ENCODE measurements at regions not wholly inside any gene's neighbourhood (a gene's known extent, or its start where the extent isn't known, plus 50 kb on each side); places are given as distances from the start of the nearest gene placed in this dataset.

GRCh38 chr4:32000846-32001488 is 1280.8 kb downstream of the PCDH7 start:
- no peak for DNase-seq

- no peak for DNase-seq
These were observed 1282.0 kb downstream of the PCDH7 start for GRCh38 chr4:32002037-32002747.

DNA sequence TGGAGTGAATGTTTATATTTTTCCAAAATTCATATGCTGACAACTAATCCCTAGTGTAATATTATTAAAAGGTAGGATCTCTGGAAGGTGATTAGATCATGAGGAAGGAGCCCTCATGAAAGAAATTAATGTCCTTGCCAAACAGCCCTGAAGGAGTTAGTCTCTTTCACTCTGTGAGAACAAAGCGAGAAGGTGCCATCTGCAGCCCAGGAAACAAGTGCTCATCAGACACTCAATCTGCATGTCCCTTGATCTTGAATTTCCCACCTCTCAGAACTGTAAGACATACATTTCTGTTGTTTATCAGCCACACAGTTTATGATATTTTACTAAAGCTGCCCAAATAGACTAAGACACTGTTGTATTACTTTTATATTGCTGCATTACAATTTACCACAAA is 1283.4 kb downstream of the PCDH7 start:
- no peak for DNase-seq

DNA sequence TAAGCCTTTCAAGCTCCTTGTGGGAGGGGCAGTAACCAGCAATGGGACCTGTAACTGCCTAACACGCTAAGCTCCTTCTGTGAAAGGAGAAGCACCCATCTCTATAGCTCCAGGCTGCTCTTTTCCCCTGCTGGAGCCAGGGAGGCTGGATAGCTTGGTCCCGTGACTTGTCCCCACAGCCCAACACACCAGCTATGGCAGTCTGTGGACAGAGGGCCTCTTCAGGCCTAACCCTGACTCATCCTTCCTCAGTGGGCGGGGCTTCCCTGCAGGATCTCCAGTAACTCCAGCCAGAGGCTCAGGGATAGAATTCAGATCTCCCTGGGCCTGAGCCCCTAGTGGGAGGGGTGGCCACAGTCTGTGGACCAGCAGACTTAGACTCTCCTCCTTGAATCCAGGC is 1290.1 kb downstream of the PCDH7 start:
- no peak for DNase-seq

DNA sequence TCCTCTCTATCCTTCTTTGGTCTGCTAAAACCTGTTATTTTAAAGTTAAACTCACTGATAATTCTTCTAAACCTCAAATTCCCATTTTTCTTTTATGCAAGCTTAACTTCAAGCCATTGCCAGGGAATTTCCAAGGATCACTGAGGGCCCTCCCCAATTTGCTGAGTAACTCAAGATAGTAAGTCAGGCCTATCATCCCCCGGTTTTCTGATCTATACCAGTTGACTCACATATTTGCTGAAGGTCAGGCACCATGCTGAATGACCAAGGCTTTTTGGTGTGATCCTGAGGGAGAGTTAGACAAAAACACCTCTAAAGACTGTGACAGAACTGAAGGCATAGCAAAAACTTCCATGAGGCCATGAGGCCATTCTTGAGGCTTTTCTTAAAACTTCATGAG is 1301.9 kb downstream of the PCDH7 start:
- DNase-seq: no peak

- no peak for DNase-seq
These were observed 1305.8 kb downstream of the PCDH7 start for GRCh38 chr4:32025851-32026459.

DNA sequence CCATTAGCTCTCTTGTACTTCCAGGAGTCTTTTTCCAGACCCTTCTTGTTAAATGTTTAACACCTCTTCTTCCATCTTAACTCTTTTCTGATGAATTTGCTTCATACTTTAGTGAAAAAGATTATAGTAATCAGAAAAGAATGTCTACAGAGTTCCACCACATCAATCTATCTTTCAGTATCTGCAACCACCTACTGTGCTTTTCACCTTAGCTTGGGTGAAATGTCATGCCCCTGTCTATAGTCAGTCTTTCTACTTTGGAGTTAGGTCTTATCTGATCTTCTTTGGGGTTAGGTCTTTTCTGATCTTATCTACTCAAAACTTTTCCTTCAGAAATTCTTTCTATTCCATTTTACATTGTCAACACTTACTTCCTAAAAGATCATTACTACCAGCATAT is 1310.2 kb downstream of the PCDH7 start:
- no peak for DNase-seq

DNA sequence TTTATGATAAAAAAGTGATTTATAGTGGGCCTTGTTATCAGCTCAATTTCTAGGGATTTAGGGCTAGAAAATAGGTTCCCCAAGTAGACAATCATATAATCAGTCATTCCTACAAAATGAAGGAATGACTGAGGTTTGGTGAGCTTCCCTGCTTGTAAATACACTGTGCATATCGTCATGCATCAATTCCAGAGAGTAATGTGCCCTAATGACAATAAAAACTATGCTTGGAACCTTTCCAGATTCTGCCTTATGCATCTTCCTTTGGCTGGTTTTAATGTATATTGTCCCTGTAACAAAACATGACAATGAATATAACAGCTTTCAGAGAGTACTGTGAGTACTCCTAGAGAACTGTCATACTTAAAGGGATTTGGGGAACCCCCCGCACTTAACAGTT is 1310.9 kb downstream of the PCDH7 start:
- no peak for DNase-seq

DNA sequence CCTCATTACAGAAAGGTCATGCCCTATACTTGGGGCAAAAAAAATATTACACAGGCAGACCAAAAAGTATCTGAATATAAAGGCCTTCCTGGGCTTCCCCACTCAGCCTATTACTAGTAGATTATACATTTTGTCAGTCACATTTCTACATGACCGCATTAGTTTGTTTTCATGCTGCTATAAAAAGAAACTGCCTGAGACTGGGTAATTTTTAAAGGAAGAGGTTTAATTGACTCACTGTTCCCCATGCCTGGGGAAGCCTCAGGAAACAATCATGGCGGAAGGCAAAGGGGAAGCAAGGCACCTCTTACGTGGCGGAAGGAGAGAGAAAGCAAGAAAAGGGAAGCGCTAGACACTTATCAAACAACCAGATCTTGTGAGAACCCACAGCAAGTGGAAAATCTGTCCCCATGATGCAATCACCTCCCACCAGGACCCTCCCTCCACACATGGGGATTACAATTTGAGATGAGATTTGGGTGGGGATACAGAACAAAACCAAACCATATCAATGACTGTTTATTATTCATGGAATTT is 1312.0 kb downstream of the PCDH7 start:
- DNase-seq: no peak

- DNase-seq: no peak
These were observed 1317.2 kb downstream of the PCDH7 start for GRCh38 chr4:32037399-32037798.

GRCh38 chr4:32042486-32043247 is 1322.5 kb downstream of the PCDH7 start:
- DNase-seq: no peak

DNA sequence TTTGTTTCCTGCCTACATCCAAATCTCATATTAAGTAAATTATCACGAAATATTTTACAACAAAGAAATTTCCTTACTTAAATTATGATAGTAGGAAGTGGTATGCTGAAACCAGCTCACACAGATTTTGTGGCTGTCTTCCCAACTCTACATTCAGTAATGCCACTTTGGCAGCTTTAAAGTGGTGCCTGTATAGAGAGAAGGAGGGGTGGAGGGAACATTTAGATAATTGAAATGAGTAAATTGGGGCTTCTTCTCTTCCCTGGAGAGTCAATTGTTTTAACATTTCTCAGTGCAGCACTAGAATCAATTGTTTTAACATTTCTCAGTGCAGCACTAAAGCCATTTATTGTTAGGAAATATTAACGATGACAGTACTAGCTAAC is 1323.1 kb downstream of the PCDH7 start:
- DNase-seq: no peak

DNA sequence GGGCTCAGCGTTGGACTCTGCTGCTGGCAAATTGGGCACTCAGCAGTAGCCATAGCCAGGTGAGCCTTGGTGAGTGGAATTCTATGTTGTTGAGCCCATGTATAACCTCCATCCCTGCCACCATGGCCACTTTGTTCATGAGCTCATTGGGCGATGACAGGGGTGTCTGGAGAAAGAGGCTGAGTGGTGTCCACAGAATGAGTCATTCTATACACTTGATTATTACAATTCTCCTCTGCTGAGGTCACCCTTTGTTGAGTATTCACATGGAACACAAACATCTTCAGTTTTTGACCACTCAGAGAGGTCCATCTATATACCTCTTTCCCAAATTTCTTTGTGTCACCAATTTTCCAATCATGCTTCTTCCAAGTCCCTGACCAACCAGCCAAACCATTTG is 1341.7 kb downstream of the PCDH7 start:
- DNase-seq: no peak

- no peak for DNase-seq
These were observed 1353.4 kb downstream of the PCDH7 start for GRCh38 chr4:32073542-32073941.

DNA sequence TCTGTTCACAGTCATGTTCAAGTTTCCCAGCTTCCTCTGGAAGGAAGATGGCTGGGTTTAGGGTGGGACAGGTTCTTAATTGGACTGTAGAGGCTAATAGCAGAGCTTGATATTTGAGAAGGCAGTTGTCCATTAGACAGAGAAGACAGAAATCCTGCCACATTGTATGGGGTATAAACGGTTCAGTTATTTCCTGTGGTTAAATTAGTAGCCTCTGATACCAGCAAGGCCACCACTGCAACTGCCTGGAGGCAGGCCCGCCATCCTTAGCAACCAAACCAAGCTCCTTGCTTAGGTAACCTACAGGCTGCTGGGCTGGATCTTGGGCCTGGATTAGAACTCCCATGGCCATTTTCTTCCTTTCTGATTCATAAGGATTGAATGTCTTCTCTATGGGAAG is 1367.0 kb downstream of the PCDH7 start:
- no peak for DNase-seq

DNA sequence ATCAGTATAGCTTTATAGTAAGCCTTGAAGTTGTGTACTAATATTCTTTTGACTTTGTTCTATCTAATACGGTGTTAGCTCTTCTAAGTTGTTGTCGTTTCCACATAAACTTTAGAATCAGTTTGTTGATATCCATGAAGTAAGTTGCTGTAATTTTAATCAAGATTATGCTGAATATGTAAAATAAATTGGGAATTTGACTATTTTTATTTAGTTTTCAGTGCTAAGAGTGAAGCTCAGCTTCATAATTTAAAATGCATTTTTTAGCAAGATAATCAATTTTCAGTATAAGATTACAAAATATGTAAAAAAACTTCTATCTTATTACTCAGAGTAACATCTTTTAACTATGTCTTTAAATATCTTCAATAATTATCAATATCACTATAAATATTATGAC is 1374.8 kb downstream of the PCDH7 start:
- no peak for DNase-seq

DNA sequence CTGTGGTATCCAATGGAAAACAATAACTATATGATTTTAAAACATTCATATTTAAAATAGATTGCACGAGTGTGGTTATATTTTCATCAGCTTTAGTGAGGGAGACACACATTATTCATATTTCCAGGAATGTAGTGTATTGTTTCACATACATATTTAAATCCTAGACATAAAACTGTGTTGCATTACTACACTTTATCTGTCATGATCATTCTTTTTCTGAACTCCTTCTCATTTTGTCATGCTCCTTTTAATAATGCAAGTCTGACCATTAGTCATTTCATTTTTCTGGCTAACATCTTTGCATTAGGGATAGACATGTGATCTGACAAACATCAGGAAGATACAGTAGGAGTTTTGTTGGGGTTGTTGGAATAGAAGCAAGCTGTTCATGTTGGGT is 1382.7 kb downstream of the PCDH7 start:
- DNase-seq: no peak

- no peak for DNase-seq
These were observed 1386.6 kb downstream of the PCDH7 start for GRCh38 chr4:32106767-32107166.

DNA sequence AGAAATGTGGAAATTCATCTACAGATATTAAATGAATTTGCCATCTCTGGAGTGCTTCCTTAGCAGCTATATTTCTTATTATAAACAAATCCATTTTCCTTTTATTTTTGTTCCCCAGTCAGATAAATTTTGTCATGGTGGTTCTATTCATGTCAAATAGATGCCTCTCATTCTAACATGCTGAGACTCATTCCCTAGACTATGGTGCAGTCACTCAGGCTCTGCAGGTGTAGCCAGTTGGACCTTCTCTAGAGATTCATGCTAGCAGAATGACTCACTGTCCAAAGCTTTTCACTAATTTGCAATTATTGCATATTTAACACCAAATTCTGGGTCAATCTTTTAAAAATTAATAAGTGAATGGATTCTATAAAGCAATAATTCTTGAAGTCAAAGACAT is 1392.7 kb downstream of the PCDH7 start:
- DNase-seq: no peak

DNA sequence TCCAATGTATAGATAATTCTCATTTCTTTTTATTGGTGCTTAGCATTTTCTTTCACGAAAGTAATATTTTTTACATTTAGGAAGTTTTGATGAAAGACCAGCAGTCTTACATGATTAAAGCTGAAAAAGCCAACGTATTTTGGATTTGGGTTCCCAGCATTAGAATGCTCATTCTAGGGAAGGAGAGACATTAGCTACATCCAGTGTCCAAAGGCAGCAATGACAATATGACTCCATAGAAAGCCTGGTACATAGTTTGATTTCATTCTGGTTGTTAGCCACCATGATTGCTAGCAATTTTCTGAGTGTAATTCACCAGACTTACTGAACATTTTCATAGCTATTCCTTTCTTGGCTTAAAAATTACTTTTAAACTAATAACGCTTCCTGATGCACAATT is 1397.5 kb downstream of the PCDH7 start:
- no peak for DNase-seq

DNA sequence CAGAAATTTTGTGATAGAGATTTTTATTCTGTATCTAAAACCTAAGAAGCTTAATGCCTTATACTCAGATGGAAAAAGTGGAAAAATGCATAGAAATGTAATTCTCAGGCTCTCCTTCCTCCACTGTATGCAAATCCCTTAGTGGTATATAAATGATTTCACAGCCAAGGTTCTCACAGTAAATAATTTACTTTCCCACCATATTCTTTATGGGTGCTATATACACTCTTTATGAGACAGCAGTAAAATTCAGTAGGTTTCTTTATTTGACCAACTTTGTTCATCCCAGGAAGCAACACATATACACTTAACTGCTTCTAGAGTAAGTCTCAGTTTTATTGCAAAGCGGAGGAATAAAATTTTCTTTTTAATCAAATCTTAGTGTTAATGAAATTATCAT is 1399.7 kb downstream of the PCDH7 start:
- no peak for DNase-seq

GRCh38 chr4:32128549-32128948 is 1408.4 kb downstream of the PCDH7 start:
- no peak for DNase-seq

- DNase-seq: no peak
These were observed 1409.8 kb downstream of the PCDH7 start for GRCh38 chr4:32129967-32130366.

GRCh38 chr4:32133141-32133540 is 1413.0 kb downstream of the PCDH7 start:
- no peak for DNase-seq

Measured in CD4-positive, alpha-beta T cell treated with Interleukin-17A for 1 hour (primary cell).